CD14-positive monocyte (primary cell): ENCODE measurements at regions not wholly inside any gene's neighbourhood (a gene's known extent, or its start where the extent isn't known, plus 50 kb on each side); places are given as distances from the start of the nearest gene placed in this dataset.

Experiments used
- DNase-seq, 3 donors: peaks; one replicate each; pipeline ENCODE4 v3.0.0-alpha.2; 2011 to 2022
- H2AFZ ChIP-seq: 2 replicates; pipeline ENCODE4 v1.6.0; 2012; ENCODE audit warnings: mild to moderate bottlenecking, low read depth, low read length, inconsistent platforms; ENCODE audit not compliant: insufficient read depth, poor library complexity, severe bottlenecking
- H3K27ac ChIP-seq, 2 donors: 1 replicate in 1 of 2; 2 replicates in 1 of 2; pipeline ENCODE4 v1.5.1; 2012 to 2013; ENCODE audit warnings: low read length in 2 of 2, control low read depth in 1 of 2, inconsistent platforms in 1 of 2, low read depth in 1 of 2, mild to moderate bottlenecking in 1 of 2
- H3K27me3 ChIP-seq, 2 donors: one replicate each; pipeline versions ENCODE4 v1.6.0 to v1.6.1; 2011 to 2013; ENCODE audit warnings: low read length in 2 of 2; ENCODE audit not compliant: control insufficient read depth in 2 of 2, insufficient read depth in 2 of 2
- H3K36me3 ChIP-seq, 2 donors: replicated peaks in 1 of 2; 1 replicate in 1 of 2; 2 replicates in 1 of 2; pipeline versions ENCODE4 v1.5.1 to v1.6.1; 2012 to 2013; ENCODE audit warnings: low read length in 2 of 2, control low read depth in 1 of 2, inconsistent platforms in 1 of 2, mild to moderate bottlenecking in 1 of 2; ENCODE audit not compliant: insufficient read depth in 2 of 2, control insufficient read depth in 1 of 2
- H3K4me1 ChIP-seq, 2 donors: 1 replicate in 1 of 2; 2 replicates in 1 of 2; pipeline versions ENCODE4 v1.5.1 to v1.6.1; 2012 to 2013; ENCODE audit warnings: low read length in 2 of 2, control low read depth in 1 of 2, inconsistent platforms in 1 of 2, mild to moderate bottlenecking in 1 of 2, moderate library complexity in 1 of 2; ENCODE audit not compliant: insufficient read depth in 2 of 2, control insufficient read depth in 1 of 2
- H3K4me2 ChIP-seq: replicated peaks from 2 replicates; pipeline ENCODE3; 2012; ENCODE audit warnings: low read length, moderate library complexity, mild to moderate bottlenecking; ENCODE audit not compliant: poor library complexity, severe bottlenecking; ENCODE audit errors: extremely low read depth
- H3K4me3 ChIP-seq, 3 experiments: fragments of 200-600 bp in 1 of 3; sonication (generic) in 1 of 3; replicated peaks in 1 of 3; 1 replicate in 2 of 3; 2 replicates in 1 of 3; pipeline ENCODE4 v1.5.1; 2011 to 2013; ENCODE audit warnings: low read length in 3 of 3, mild to moderate bottlenecking in 3 of 3, control low read depth in 2 of 3, low read depth in 2 of 3, inconsistent platforms in 1 of 3, moderate library complexity in 1 of 3
- H3K79me2 ChIP-seq: 2 replicates; pipeline ENCODE4 v1.6.0; 2012; ENCODE audit warnings: mild to moderate bottlenecking, control low read depth, inconsistent platforms, low read length, moderate library complexity; ENCODE audit not compliant: insufficient read depth
- H3K9ac ChIP-seq: 2 replicates; pipeline ENCODE4 v1.6.0; 2017; ENCODE audit warnings: low read length, mild to moderate bottlenecking; ENCODE audit not compliant: insufficient read depth, poor library complexity, severe bottlenecking
- H3K9me3 ChIP-seq, 2 donors: replicated peaks in 1 of 2; 1 replicate in 1 of 2; 2 replicates in 1 of 2; pipeline versions ENCODE4 v1.5.1 to v1.6.1; 2012 to 2013; ENCODE audit warnings: low read length in 2 of 2, control low read depth in 1 of 2; ENCODE audit not compliant: control insufficient read depth in 1 of 2, insufficient read depth in 1 of 2
- H4K20me1 ChIP-seq: 2 replicates; pipeline ENCODE4 v1.6.0; 2012; ENCODE audit warnings: mild to moderate bottlenecking, low read length, control low read depth, moderate library complexity; ENCODE audit not compliant: insufficient read depth
- H3K27ac Mint-ChIP-seq, 7 donors: one replicate each; pipeline ENCODE4 v1.8.0; 2020; ENCODE audit warnings: mild to moderate bottlenecking in 7 of 7, mixed read lengths in 7 of 7, moderate library complexity in 6 of 7, inconsistent platforms in 2 of 7
- H3K27me3 Mint-ChIP-seq, 3 donors: one replicate each; pipeline ENCODE4 v1.8.0; 2021 to 2022; ENCODE audit warnings: low read depth in 3 of 3, mild to moderate bottlenecking in 3 of 3, mixed read lengths in 3 of 3, moderate library complexity in 3 of 3, inconsistent platforms in 1 of 3
- H3K36me3 Mint-ChIP-seq, 2 donors: one replicate each; pipeline ENCODE4 v1.8.0; 2020; ENCODE audit warnings: mixed read lengths in 2 of 2, inconsistent platforms in 1 of 2, mild to moderate bottlenecking in 1 of 2
- H3K4me1 Mint-ChIP-seq: one replicate; pipeline ENCODE4 v1.8.0; 2020; ENCODE audit warnings: mild to moderate bottlenecking, mixed read lengths
- H3K4me3 Mint-ChIP-seq, 2 donors: one replicate each; pipeline ENCODE4 v1.8.0; 2020; ENCODE audit warnings: mild to moderate bottlenecking in 2 of 2, mixed read lengths in 2 of 2, moderate library complexity in 1 of 2
- H3K9me3 Mint-ChIP-seq, 7 donors: one replicate each; pipeline ENCODE4 v1.8.0; 2020 to 2022; ENCODE audit warnings: mixed read lengths in 7 of 7, mild to moderate bottlenecking in 6 of 7, moderate library complexity in 6 of 7, inconsistent platforms in 2 of 7
- WGBS: methylation state at CpG from one replicate; pipeline ENCODE4 v1.1.5; 2013; ENCODE audit warnings: missing lambda C conversion rate; ENCODE audit not compliant: insufficient coverage; 5-methylcytosine and 5-hydroxymethylcytosine counted together
- intact Hi-C, 2 donors: fragments of 100-400 bp; cut with micrococcal nuclease; formaldehyde crosslinking; loops; one replicate each; pipeline versions ENCODE4 v1.15.0 to v1.15.1; 2023
- TF ChIP-seq, protein P1 (sequence below): fragments of 200-600 bp; IDR thresholded peaks from one replicate; pipeline ENCODE4 v1.8.0; 2022; ENCODE audit warnings: antibody characterized with exemption, mild to moderate bottlenecking

- H3K4me2 ChIP-seq, result peak overlapping the region; percentile 47
- H3K79me2 ChIP-seq, result no peaks in the 10 kb centered on the region
- H3K4me1 Mint-ChIP-seq, result peaks cover 37% of the 10 kb centered on the region
- no peaks in the 10 kb centered on the region for H3K27me3 ChIP-seq
- intact Hi-C loops, result loop anchor here in 1 of 2 donors (10.0 kb wide), 1 partner anchor 163 kb away; no protein-coding TSS in a partner anchor
- DNase-seq, result peak; percentile 33 to 66 (median 54)
- peak overlapping the region; percentile 35 to 40 for H3K4me3 Mint-ChIP-seq
- no peak overlapping the region for H3K9ac ChIP-seq
- peaks cover 30 to 43% of the 10 kb centered on the region in 2 donors for H3K4me1 ChIP-seq
- H3K27ac Mint-ChIP-seq, result peak overlapping the region; percentile 61 to 89 (median 85)
- peak overlapping the region in 1 of 3 experiments; percentile 6 for H3K4me3 ChIP-seq
- peak overlapping the region; percentile 52 to 73 for H3K27ac ChIP-seq
- 0% methylated on average over 1 of the region's 12 CpGs for WGBS
- no peaks in the 10 kb centered on the region for H4K20me1 ChIP-seq
- no peaks in the 10 kb centered on the region for H3K27me3 Mint-ChIP-seq
- TF ChIP-seq, protein P1, sequence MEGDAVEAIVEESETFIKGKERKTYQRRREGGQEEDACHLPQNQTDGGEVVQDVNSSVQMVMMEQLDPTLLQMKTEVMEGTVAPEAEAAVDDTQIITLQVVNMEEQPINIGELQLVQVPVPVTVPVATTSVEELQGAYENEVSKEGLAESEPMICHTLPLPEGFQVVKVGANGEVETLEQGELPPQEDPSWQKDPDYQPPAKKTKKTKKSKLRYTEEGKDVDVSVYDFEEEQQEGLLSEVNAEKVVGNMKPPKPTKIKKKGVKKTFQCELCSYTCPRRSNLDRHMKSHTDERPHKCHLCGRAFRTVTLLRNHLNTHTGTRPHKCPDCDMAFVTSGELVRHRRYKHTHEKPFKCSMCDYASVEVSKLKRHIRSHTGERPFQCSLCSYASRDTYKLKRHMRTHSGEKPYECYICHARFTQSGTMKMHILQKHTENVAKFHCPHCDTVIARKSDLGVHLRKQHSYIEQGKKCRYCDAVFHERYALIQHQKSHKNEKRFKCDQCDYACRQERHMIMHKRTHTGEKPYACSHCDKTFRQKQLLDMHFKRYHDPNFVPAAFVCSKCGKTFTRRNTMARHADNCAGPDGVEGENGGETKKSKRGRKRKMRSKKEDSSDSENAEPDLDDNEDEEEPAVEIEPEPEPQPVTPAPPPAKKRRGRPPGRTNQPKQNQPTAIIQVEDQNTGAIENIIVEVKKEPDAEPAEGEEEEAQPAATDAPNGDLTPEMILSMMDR, result no peak
- peak overlapping the region; percentile 24 for H2AFZ ChIP-seq
- no peaks in the 10 kb centered on the region for H3K36me3 Mint-ChIP-seq
- H3K9me3 ChIP-seq, result no peaks in the 10 kb centered on the region
- no peaks in the 10 kb centered on the region for H3K9me3 Mint-ChIP-seq
- H3K36me3 ChIP-seq, result no peaks in the 10 kb centered on the region
Measured at GRCh38 chr3:177441813-177442646, 244.7 kb upstream of the TBL1XR1 start.

DNA sequence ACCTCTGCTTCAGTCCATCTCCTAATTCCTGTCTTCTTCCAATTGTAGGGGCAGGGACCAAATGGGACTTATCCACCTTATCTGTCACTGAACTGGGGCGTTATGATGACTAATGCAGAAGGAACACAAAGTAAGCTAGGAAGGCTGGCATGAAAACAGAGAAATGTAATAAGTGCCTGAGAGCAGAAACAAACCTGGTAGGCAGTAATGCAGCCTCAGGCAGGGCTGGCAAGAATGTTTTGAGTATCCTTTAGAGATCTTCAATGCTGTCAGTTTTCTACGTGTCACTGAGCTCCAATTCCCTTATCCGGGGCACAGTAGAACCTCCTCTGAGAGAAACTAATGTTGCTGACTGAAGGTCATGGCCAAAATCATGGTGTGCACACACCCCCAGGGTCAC lies 246.2 kb upstream of the TBL1XR1 start:
- Histone ChIP-seq H3K27ac (no peak overlapping the region), H3K4me2 (no peak overlapping the region), H3K36me3 (no peaks in the 10 kb centered on the region), H3K9ac (no peak overlapping the region), H3K79me2 (no peaks in the 10 kb centered on the region), H3K4me1 (peaks cover 40 to 57% of the 10 kb centered on the region in 2 donors), H3K9me3 (no peaks in the 10 kb centered on the region), H3K27me3 (no peaks in the 10 kb centered on the region), H3K4me3 (no peak overlapping the region), H2AFZ (no peak overlapping the region), H4K20me1 (no peaks in the 10 kb centered on the region)
- H3K9me3 Mint-ChIP-seq, result no peaks in the 10 kb centered on the region
- H3K27me3 Mint-ChIP-seq, result no peaks in the 10 kb centered on the region
- no peak for DNase-seq
- H3K36me3 Mint-ChIP-seq, result no peaks in the 10 kb centered on the region
- H3K27ac Mint-ChIP-seq, result peak overlapping the region in 1 of 7 donors; percentile 13
- intact Hi-C loops, result loop anchor here in 1 of 2 donors (10.0 kb wide), 1 partner anchor 161 kb away; no protein-coding TSS in a partner anchor
- TF ChIP-seq, protein P1, result no peak
- peaks cover 46% of the 10 kb centered on the region for H3K4me1 Mint-ChIP-seq
- H3K4me3 Mint-ChIP-seq, result no peak overlapping the region
- 75% methylated on average over 2 of the region's 3 CpGs for WGBS
